Activated CD8-positive, alpha-beta memory T cell treated with anti-CD3 and anti-CD28 coated beads, Interleukin-2, amount 10 ng/mL, durations not matched to agents 7 days and 5 days (primary cell): ENCODE measurements at regions not wholly inside any gene's neighbourhood (a gene's known extent, or its start where the extent isn't known, plus 50 kb on each side); places are given as distances from the start of the nearest gene placed in this dataset.

Experiments
- ATAC-seq: fragments of 150-1000 bp; cut with Tn5 transposase; one replicate; pipeline ENCODE4 v1.10.0; 2021; ENCODE audit warnings: moderate library complexity
- CTCF ChIA-PET: fragments of 350-600 bp; sonication (Branson Sonifier 250); formaldehyde crosslinking; loops from one replicate; lab custom pipeline; 2021; ENCODE audit warnings: antibody characterized with exemption; lab: Charles Lee
- DNase-seq: peaks from one replicate; pipeline ENCODE4 v3.0.0-alpha.2; 2020
- H3K27ac Mint-ChIP-seq: one replicate; pipeline ENCODE4 v1.8.0; 2021; ENCODE audit warnings: mild to moderate bottlenecking, mixed read lengths
- H3K27me3 Mint-ChIP-seq: one replicate; pipeline ENCODE4 v1.8.0; 2021; ENCODE audit warnings: mixed read lengths
- H3K36me3 Mint-ChIP-seq: one replicate; pipeline ENCODE4 v1.8.0; 2021; ENCODE audit warnings: mild to moderate bottlenecking, mixed read lengths
- H3K4me1 Mint-ChIP-seq: one replicate; pipeline ENCODE4 v1.8.0; 2021; ENCODE audit warnings: mixed read lengths
- H3K4me3 Mint-ChIP-seq: one replicate; pipeline ENCODE4 v1.8.0; 2021; ENCODE audit warnings: mild to moderate bottlenecking, moderate library complexity, mixed read lengths
- H3K9me3 Mint-ChIP-seq: one replicate; pipeline ENCODE4 v1.8.0; 2022; ENCODE audit warnings: low read depth, mixed read lengths

DNA sequence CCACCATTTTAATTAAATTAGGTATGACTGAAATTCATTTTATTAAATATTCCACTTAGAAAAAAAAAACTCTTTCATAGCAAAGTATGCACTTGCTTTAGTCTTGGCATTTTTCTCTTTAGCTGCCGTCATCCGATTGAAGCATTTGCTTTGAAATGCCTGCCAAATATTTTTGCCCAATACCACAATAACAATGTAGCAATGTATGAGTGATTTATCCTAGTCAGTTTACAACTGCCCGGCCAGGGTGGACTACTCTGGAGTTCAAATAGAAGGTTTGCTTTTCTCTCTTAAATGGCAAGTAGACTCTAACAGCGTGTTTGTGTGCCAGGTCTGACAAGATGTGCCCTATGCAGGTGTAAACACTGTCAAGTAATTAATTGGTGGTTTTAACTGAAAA lies 675.3 kb upstream of the SGCG start:
- H3K27me3 Mint-ChIP-seq: no peaks in the 10 kb centered on the region
- no peak overlapping the region for H3K27ac Mint-ChIP-seq
- no peak for DNase-seq
- no peaks in the 10 kb centered on the region for H3K36me3 Mint-ChIP-seq
- H3K9me3 Mint-ChIP-seq: peaks cover 3% of the 10 kb centered on the region
- H3K4me3 Mint-ChIP-seq: no peak overlapping the region
- H3K4me1 Mint-ChIP-seq: no peaks in the 10 kb centered on the region
- CTCF ChIA-PET: no interaction called here
- no peak for ATAC-seq

- Mint-ChIP-seq H3K4me1 (no peaks in the 10 kb centered on the region), H3K36me3 (no peaks in the 10 kb centered on the region), H3K9me3 (peaks cover 3% of the 10 kb centered on the region), H3K27me3 (no peaks in the 10 kb centered on the region), H3K4me3 (no peak overlapping the region), H3K27ac (no peak overlapping the region)
- CTCF ChIA-PET: interaction anchor here (1.3 kb wide), 1 partner anchor 8 kb away, joined by 3 read pairs; no protein-coding TSS in a partner anchor
- ATAC-seq (no peak), DNase-seq (no peak)
These were observed 674.6 kb upstream of the SGCG start for GRCh38 chr13:22506096-22506691.

GRCh38 chr13:22517544-22517943 lies 663.2 kb upstream of the SGCG start:
- no peaks in the 10 kb centered on the region for H3K36me3 Mint-ChIP-seq
- DNase-seq (no peak), ATAC-seq (no peak)
- H3K4me3 Mint-ChIP-seq: no peak overlapping the region
- no peaks in the 10 kb centered on the region for H3K4me1 Mint-ChIP-seq
- CTCF ChIA-PET: interaction anchor here (0.9 kb wide), 1 partner anchor 20 kb away, joined by 3 read pairs; no protein-coding TSS in a partner anchor
- no peak overlapping the region for H3K27ac Mint-ChIP-seq
- peaks cover 4% of the 10 kb centered on the region for H3K9me3 Mint-ChIP-seq
- H3K27me3 Mint-ChIP-seq: no peaks in the 10 kb centered on the region

DNA sequence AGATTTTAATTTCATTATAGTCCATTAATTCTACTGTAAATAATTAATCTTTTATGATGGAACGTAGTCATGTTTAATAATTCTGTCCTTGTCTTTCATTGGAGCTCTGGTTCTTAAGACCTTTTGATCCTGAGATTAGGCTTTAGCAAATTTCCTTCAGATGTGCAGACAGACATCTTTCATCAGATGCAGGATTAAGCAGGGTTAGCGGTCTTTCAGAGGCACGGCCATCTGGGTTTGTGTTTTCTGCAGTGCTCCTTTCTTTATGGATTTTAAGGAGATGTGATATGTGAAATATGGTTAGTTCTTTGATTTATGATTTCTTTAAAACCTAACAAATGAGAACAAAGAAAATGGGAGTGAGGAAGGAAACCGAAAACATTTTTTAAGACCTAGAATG lies 643.9 kb upstream of the SGCG start:
- CTCF ChIA-PET: no interaction called here
- Mint-ChIP-seq H3K9me3 (peaks cover 4% of the 10 kb centered on the region), H3K36me3 (peaks cover 1% of the 10 kb centered on the region), H3K4me3 (no peak overlapping the region), H3K27ac (no peak overlapping the region), H3K4me1 (no peaks in the 10 kb centered on the region), H3K27me3 (no peaks in the 10 kb centered on the region)
- no peak for DNase-seq
- no peak for ATAC-seq

GRCh38 chr13:22538400-22538799 lies 642.4 kb upstream of the SGCG start:
- CTCF ChIA-PET: no interaction called here
- no peak for ATAC-seq
- no peaks in the 10 kb centered on the region for H3K9me3 Mint-ChIP-seq

GRCh38 chr13:22549126-22549525 lies 631.7 kb upstream of the SGCG start:
- Mint-ChIP-seq H3K4me3 (no peak overlapping the region), H3K27ac (no peak overlapping the region), H3K27me3 (no peaks in the 10 kb centered on the region), H3K9me3 (peaks cover 14% of the 10 kb centered on the region), H3K4me1 (no peaks in the 10 kb centered on the region), H3K36me3 (no peaks in the 10 kb centered on the region)
- ATAC-seq: no peak
- CTCF ChIA-PET: no interaction called here
- DNase-seq: no peak

More at GRCh38 chr13:22538400-22538799, 642.4 kb upstream of the SGCG start:
- DNase-seq: no peak
- H3K4me1 Mint-ChIP-seq: no peaks in the 10 kb centered on the region
- no peak overlapping the region for H3K4me3 Mint-ChIP-seq
- no peak overlapping the region for H3K27ac Mint-ChIP-seq
- no peaks in the 10 kb centered on the region for H3K27me3 Mint-ChIP-seq
- H3K36me3 Mint-ChIP-seq: no peaks in the 10 kb centered on the region

GRCh38 chr13:22561581-22561980 lies 619.2 kb upstream of the SGCG start:
- no peak overlapping the region for H3K27ac Mint-ChIP-seq
- no peak overlapping the region for H3K4me3 Mint-ChIP-seq
- ATAC-seq: no peak
- H3K27me3 Mint-ChIP-seq: no peaks in the 10 kb centered on the region
- CTCF ChIA-PET: no interaction called here
- H3K9me3 Mint-ChIP-seq: peaks cover 5% of the 10 kb centered on the region
- no peaks in the 10 kb centered on the region for H3K4me1 Mint-ChIP-seq
- H3K36me3 Mint-ChIP-seq: no peaks in the 10 kb centered on the region
- DNase-seq: no peak

DNA sequence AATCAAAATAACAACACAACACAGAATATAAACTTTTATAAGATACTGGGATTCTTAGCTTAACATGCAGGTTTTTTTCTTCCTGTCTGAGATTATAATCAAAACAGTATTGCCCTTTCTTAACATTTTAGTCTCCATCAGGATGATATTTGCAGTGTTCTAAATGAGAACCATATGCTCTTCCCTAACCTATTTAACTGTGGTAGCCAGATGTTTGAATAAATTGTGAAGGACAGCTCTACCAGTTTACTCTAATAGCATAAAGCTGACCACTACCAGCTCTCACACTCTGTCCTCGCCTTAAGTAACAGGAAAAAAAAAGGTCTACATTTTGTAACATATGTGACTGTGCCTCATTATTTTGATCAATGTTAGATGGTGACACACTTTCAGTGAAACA lies 618.7 kb upstream of the SGCG start:
- Mint-ChIP-seq H3K36me3 (no peaks in the 10 kb centered on the region), H3K4me1 (no peaks in the 10 kb centered on the region), H3K27ac (no peak overlapping the region), H3K27me3 (no peaks in the 10 kb centered on the region), H3K9me3 (peaks cover 3% of the 10 kb centered on the region), H3K4me3 (no peak overlapping the region)
- ATAC-seq (no peak), DNase-seq (no peak)
- CTCF ChIA-PET: no interaction called here

GRCh38 chr13:22563272-22563671 lies 617.5 kb upstream of the SGCG start:
- no peak overlapping the region for H3K27ac Mint-ChIP-seq
- peaks cover 3% of the 10 kb centered on the region for H3K9me3 Mint-ChIP-seq
- H3K4me1 Mint-ChIP-seq: no peaks in the 10 kb centered on the region
- no peaks in the 10 kb centered on the region for H3K27me3 Mint-ChIP-seq
- ATAC-seq (no peak), DNase-seq (no peak)
- no peak overlapping the region for H3K4me3 Mint-ChIP-seq
- no peaks in the 10 kb centered on the region for H3K36me3 Mint-ChIP-seq
- CTCF ChIA-PET: no interaction called here

DNA sequence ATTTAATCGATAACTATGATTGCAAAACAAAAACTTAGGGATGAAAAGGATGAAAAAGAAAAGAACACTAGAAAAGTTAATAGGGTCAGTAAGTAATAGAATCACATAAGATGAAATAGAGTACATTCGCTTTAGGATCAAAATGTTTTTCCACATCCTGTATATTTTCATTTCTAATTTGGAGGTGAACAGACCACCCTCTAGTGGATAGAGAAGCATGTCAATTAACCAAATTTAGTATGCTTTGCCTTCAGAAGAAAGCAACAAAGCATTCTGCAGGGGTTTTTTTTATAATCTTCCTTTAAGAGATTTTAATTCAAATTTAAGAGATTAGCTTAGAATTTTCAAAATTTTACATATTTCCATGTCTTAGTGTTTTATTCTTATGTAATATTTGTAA lies 611.0 kb upstream of the SGCG start:
- Mint-ChIP-seq H3K27ac (no peak overlapping the region), H3K4me3 (no peak overlapping the region), H3K9me3 (no peaks in the 10 kb centered on the region), H3K4me1 (no peaks in the 10 kb centered on the region), H3K27me3 (no peaks in the 10 kb centered on the region), H3K36me3 (no peaks in the 10 kb centered on the region)
- ATAC-seq (no peak), DNase-seq (no peak)
- CTCF ChIA-PET: no interaction called here

DNA sequence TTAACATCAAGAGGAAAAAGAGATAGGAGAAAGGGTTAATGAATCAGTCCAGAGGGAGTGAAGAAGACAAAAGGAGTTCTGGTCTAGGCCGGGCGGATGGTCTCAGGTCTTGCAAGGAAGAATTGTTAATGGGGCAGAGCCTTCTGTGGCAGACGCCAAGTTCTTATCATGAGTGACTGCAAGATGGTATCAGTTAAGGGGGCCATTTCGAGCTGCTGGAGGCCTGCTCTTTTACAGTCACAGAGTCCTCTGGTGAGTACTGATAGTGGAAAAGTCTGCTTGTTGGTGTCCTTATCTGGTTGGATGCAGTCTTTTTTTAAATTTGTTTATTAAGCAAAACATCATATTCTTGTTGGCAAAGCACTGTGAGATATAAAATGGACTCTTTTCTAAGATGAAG lies 590.9 kb upstream of the SGCG start:
- ATAC-seq (no peak), DNase-seq (no peak)
- H3K27me3 Mint-ChIP-seq: no peaks in the 10 kb centered on the region
- no peaks in the 10 kb centered on the region for H3K36me3 Mint-ChIP-seq
- no peak overlapping the region for H3K4me3 Mint-ChIP-seq
- CTCF ChIA-PET: no interaction called here
- no peak overlapping the region for H3K27ac Mint-ChIP-seq
- H3K9me3 Mint-ChIP-seq: peaks cover 4% of the 10 kb centered on the region
- no peaks in the 10 kb centered on the region for H3K4me1 Mint-ChIP-seq

- Mint-ChIP-seq H3K36me3 (no peaks in the 10 kb centered on the region), H3K27ac (no peak overlapping the region), H3K27me3 (no peaks in the 10 kb centered on the region), H3K4me3 (no peak overlapping the region), H3K9me3 (no peaks in the 10 kb centered on the region), H3K4me1 (no peaks in the 10 kb centered on the region)
- CTCF ChIA-PET: no interaction called here
- ATAC-seq: no peak
- no peak for DNase-seq
These were observed 588.3 kb upstream of the SGCG start for GRCh38 chr13:22592515-22592914.

GRCh38 chr13:22594041-22594440 lies 586.7 kb upstream of the SGCG start:
- H3K4me3 Mint-ChIP-seq: no peak overlapping the region
- no peaks in the 10 kb centered on the region for H3K9me3 Mint-ChIP-seq
- no peaks in the 10 kb centered on the region for H3K36me3 Mint-ChIP-seq
- DNase-seq (no peak), ATAC-seq (no peak)
- CTCF ChIA-PET: no interaction called here
- no peaks in the 10 kb centered on the region for H3K4me1 Mint-ChIP-seq
- H3K27me3 Mint-ChIP-seq: no peaks in the 10 kb centered on the region
- H3K27ac Mint-ChIP-seq: no peak overlapping the region

DNA sequence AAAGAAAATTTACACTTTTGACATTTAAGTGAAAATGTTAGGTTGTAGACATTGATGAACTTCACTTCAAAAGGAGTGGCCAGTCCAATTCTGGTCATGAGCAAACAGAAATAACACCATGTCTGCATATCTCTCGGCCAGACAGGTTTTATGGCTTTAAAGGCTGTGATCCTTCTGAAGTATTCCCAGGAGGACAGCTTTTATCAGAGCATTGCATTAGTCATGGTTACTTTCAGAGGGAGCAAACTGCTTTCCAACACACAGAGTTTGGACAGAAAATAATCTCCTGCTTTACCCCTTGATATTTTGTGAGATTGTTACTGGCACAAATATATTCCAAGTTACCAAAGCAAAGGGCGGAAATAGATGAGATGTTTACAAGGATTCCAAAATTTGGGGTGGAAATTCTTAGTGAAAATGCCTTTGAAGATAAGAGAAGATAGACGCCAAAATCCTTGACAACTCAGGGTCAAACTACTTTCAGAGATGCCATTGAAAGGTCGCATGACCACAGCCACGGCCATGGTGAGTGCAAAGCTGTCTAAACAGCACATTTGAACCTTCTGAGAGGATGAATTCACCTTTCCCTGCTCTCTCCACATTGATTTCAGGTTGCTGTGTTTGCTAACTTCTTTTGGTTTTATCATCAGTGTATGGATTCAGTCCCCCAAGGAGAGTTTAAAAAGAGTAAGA lies 584.5 kb upstream of the SGCG start:
- DNase-seq (no peak), ATAC-seq (no peak)
- Mint-ChIP-seq H3K9me3 (peaks cover 2% of the 10 kb centered on the region), H3K4me3 (no peak overlapping the region), H3K27me3 (no peaks in the 10 kb centered on the region), H3K36me3 (no peaks in the 10 kb centered on the region), H3K27ac (no peak overlapping the region), H3K4me1 (no peaks in the 10 kb centered on the region)
- CTCF ChIA-PET: no interaction called here
